GM21619 (cell line): ENCODE measurements at regions not wholly inside any gene's neighbourhood (a gene's known extent, or its start where the extent isn't known, plus 50 kb on each side); places are given as distances from the start of the nearest gene placed in this dataset.
A peak's percentile ranks its signal among the peaks of the same experiment; 100 is the strongest.

Experiments used
- ATAC-seq: cut with Tn5 transposase; IDR thresholded peaks from one replicate; pipeline ENCODE4 v1.9.1; 2021; ENCODE audit not compliant: unreplicated experiment

DNA sequence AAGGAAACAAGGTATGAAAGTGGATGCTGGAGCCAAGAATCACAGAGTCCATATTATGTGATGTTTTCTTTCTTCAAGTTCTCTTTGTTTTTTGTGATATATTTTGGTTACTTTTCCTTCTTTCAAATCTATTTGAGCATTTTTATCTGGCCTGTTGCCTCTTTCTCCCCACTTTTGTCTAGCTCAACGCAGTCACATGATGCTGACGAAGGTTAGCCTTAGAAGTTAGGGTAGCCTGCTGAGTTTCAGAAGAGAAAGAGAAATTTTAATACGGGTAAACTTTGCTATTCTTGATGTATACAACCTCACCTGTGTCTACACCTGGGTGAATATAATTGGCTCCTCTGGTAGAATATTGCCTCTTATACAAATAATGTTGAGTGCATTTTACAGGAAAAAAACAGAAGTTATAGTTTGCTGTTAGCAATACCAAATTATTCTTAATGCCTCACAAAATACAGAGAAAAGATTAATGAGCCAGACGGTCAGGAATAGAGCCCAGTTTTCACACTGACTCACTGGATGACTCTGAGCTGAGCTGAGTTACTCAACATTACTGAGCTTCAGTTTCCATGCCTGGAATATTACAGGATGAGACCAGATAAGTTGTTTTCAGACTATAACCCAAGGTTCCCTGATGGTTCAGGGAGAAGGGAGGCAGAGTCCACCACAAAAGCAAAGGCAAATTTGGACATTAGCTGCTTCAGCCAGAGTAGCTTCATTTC is 161.6 kb upstream of the BDNF start:
- ATAC-seq, result no peak

DNA sequence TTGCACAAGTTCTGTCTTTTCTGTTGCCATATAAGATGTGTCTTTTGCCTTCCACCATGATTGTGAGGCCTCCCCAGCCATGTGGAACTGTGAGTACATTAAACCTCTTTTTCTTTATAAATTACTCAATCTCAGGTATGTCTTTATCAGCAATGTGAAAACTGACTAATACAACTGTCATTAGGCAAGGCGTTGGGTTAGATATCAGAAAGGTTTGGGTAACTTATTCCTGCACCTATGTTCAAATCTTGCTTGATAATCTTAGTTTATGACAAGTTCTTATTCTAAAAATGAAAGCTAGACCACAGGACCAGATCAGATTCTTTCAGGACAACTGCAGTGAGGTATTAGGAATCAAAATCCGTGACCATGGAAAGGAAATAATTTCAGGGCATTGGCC is 160.6 kb upstream of the BDNF start:
- no peak for ATAC-seq

DNA sequence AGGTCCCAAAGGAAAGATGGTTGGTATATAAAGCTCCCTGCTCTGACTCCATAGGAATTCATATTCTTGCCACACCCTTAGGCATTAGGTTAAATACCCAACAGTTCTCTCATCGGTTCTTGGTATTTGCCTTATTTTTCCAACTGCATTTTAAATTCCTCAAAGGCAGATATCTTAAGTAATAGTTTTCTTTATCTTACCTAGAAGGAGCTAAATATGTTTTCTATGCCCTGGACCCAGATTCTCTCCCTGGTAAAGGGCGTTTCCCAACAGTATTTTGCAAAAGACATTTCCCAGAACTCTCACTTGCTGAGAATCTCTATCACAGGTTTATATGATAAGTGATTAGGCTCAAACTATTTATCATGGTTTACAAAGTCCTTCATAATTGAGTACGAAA is 158.6 kb upstream of the BDNF start:
- ATAC-seq, result no peak

DNA sequence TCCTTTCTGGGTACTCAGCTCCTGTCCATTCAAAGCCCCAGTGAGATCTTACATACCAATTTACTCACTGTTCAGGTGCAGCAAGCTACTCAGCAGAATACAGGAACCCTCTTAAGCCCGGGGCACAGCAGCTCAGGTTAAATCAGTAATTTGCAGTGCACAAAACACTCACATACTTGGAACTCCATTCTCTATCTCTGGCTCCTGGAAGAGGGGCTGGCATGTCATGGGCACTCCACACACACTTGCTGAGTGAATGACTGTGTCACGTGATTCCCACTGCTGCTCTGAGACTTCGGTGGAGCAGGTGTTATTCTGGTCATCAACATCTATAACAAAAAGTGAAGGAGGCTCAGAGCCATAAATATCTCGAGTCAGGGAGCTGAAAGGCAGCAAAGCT is 157.3 kb upstream of the BDNF start:
- no peak for ATAC-seq

DNA sequence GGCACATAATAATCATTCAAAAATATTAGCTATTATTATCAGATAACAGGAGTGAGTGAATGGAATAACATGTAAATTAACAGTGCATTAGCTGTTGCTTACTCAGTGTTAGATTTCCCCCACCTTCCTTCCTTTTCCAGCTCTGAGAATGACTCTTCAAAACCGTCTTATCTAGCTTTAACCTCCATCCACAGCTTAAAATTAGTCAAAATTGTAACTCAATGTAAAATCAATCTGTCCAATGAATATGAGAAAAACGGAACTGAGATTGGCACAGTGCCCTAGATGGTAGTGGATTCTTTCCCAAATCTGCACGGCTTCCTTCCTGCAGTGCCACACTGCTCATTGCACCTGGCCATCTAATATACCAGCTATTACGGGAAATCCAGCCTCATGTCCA is 156.8 kb upstream of the BDNF start:
- ATAC-seq, result peak; percentile 56

- ATAC-seq, result no peak
Observed at GRCh38 chr11:27848423-27848822, 148.2 kb upstream of the BDNF start.

GRCh38 chr11:27847496-27847895 is 147.2 kb upstream of the BDNF start:
- no peak for ATAC-seq

- peak; percentile 65 for ATAC-seq
Observed at GRCh38 chr11:27842290-27842689, 142.0 kb upstream of the BDNF start.

DNA sequence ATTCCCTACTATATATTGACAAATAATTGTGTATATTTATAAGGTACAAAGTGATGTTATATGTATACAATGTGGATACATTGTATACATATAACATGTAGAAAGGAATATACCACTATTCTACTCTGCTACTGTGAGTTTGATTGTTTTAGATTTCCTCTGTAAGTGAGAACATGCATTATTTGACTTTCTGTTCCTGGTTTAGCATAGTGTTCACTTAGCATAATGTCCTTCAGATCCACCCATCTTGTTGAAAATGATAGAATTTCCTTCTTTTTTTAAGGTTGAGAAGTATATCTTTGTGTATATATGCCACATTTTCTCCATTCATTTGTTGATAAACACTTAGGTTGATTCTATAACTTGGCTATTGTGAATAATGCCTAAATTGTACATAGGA is 140.8 kb upstream of the BDNF start:
- ATAC-seq, result no peak

DNA sequence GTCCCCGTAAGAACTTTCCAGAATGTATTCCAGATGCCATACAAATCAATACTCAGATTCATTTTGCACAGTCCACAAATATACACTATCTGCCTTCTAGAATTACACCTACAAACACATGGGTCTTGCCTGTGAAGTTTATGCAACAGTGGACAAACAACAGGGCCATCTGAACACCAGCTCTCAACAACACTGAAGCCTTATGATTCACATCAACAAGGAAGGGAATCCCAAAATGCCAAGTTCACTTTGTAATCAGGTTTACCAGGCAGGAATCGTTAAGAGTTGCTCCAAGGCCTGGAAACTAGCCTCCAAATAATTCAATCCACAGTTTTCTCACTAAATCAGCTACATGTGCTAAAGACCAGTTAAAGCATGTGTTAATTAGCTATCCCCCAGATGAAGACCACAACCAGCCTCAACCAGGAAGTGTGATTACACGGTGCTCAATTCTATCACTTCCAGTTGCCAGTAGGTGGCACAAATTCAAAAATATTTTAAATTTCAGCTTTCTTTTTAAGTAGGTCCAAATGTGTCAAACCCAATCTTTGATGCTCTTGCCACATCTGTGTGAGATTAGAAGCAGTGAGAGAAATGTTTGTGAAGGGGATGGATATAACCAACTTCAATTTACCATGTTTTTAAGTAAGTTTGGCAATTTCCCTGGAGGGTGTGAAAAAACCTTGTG is 139.1 kb upstream of the BDNF start:
- no peak for ATAC-seq

DNA sequence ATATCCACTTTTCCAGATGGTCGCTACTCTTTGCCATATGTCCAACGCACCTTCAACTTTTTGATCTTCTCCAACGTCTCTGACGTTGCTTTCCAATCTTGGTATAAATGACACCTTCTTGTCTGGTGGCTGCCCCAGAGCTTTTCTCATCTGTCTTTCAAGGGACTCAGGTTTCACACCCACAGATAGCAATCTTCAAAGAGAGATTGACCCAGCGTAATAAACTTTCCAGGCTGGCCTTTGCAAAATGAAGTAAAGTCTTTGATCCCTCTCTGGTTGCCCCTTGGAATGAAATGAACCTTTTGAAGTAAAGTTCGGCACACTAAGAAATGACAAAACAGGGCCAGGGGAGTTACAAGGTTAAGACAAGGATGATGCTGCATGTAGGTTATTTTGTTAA is 138.4 kb upstream of the BDNF start:
- no peak for ATAC-seq

- ATAC-seq, result peak; percentile 88
Observed at GRCh38 chr11:27837895-27838563, 137.8 kb upstream of the BDNF start.

- ATAC-seq, result no peak
Observed at GRCh38 chr11:27830206-27830605, 130.0 kb upstream of the BDNF start.

DNA sequence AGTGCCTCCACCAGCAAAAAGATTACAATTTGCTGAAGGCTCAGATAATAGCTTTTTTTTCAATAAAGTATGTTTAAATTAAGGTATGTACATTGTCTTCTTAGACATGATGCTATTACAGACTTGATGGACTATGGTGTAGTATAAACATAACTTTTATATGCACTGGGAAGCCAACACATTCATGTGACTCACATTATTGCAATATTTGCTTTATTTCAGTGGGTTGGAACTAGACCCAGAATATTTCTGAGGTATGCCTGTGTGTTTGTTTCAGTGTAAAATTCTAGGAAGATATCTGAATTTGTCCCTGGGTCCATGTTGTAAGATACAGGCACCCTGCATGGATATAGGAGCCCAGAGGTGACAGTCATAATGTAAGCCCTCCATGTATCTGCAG is 120.0 kb upstream of the BDNF start:
- ATAC-seq, result no peak

DNA sequence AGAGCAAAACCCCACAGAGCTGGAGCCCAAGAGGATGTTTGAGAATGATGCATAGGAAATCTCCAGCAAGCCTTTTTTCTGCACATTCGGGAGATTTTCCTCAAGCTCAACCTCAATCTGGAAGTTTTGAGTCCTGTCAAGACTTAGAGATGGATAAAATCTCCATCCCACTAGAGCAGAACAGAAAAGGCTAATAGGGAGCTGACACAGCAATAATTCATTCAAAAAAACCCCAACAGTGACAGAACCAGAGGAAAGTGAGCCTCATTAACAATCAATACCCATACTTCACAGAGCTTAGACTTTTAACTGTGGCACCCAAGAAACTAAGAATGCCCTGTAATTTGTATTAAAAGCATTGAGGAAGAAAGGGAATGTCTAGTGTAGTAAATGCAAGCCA is 115.9 kb upstream of the BDNF start:
- ATAC-seq, result no peak

DNA sequence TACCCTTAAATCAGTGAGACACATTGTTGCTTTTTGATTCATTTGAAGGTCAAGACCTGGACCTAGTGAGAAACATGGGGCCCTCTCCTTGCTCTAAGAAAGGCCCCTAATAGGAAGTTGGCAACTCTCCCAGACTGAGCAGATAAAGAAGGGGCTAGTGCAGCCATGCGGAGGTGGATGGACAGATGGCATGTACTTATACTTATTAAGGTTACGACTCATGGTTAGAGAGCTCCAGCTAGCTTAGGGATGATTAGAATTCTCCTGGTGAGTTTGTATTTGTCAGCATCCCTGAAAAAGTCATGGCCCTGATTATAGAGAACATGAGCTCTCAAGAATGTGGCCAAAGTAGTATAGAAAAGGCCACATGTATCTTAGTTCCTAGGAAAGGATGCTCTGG is 112.1 kb upstream of the BDNF start:
- no peak for ATAC-seq

DNA sequence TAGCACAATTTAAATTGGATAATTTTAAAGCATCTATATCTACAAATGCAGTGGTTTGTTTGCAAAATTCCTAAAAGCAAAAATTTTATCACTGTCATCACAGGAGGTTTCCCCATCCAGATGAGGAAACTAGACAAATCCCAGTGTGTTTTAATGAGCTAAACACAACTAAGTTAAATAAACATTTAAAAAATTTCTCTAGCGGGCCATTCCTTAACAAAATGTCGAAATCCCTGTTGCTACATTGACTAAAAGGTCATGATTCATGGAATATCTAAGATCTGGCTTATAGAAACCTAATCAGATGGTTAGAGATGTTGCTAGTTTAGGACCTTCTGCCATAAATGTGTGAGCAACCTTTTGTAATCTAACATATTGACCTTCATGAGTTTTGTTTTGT is 107.3 kb upstream of the BDNF start:
- ATAC-seq, result no peak

- no peak for ATAC-seq
Observed at GRCh38 chr11:27806122-27806521, 105.9 kb upstream of the BDNF start.

- ATAC-seq, result no peak
Observed at GRCh38 chr11:27795955-27796861, 96.0 kb upstream of the BDNF start.

GRCh38 chr11:27786864-27787263 is 86.6 kb upstream of the BDNF start:
- no peak for ATAC-seq

- ATAC-seq, result no peak
Observed at GRCh38 chr11:27786331-27786730, 86.1 kb upstream of the BDNF start.
